Stimulated activated CD4-positive, alpha-beta T cell treated with anti-CD3 and anti-CD28 coated beads, Interleukin-2, amount 100 ng/mL, for 4 hours (primary cell): ENCODE measurements at regions not wholly inside any gene's neighbourhood (a gene's known extent, or its start where the extent isn't known, plus 50 kb on each side); places are given as distances from the start of the nearest gene placed in this dataset.

Experiments used
- DNase-seq: peaks from one replicate; pipeline ENCODE4 v3.0.0-alpha.2; 2020; ENCODE audit warnings: low read depth

DNA sequence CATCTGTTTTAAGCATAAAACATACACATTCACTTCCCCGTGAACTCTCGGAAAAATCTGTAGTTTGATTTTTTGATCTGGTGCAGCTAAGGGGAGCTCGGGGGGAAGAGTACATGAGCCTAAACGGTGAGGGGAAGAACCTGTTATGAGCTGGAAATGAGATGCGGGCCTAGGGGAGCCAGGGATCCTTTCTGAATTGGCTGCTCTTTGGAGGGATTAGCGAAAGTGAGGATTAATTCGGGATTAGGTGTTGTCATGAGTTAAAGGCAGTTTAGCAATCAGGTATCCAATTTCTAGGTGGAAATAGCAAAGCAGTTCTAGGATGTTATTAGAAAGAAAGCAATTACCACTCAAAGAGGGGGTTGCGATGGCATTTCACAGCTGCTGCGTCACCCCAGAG is 51.1 kb upstream of the ADARB2 start:
- DNase-seq: no peak
